ENCODE measurements at regions not wholly inside any gene's neighbourhood (a gene's known extent, or its start where the extent isn't known, plus 50 kb on each side); places are given as distances from the start of the nearest gene placed in this dataset.

- Histone ChIP-seq H3K4me1 (no peaks in the 10 kb centered on the region), H3K36me3 (no peaks in the 10 kb centered on the region), H3K27me3 (replicated peaks in 1 of 7) (peaks cover 0 to 23% (median 5%) of the 10 kb centered on the region in 7 donors), H3K9me3 (no peaks in the 10 kb centered on the region), H3K27ac (no peak overlapping the region), H3K4me3 (no peak overlapping the region)
- 89 to 97% (median 92%) methylated on average over 1 of the region's 1 CpG for WGBS, 5 donors
- intact Hi-C loops (cut with DNase I; ENCODE audit: low total_unique reads), result no loop called here
- no peak for TF ChIP-seq POLR2A (IDR thresholded peaks at IDR 0.05)
- no peak for TF ChIP-seq POLR2AphosphoS5 (IDR thresholded peaks at IDR 0.05)
- no peak for TF ChIP-seq CTCF (IDR thresholded peaks at IDR 0.05 in 8 of 11, conservative IDR thresholded peaks at IDR 0.05 in 3 of 11)
- DNase-seq, result no peak
Measured at GRCh38 chr9:21569721-21570120, 87.6 kb upstream of the IFNE start.

GRCh38 chr9:21570643-21571275 lies 88.6 kb upstream of the IFNE start:
- Histone ChIP-seq H3K27me3 (replicated peaks in 1 of 7) (peaks cover 0 to 23% (median 0%) of the 10 kb centered on the region in 7 donors), H3K4me3 (no peak overlapping the region), H3K36me3 (no peaks in the 10 kb centered on the region), H3K4me1 (no peaks in the 10 kb centered on the region), H3K27ac (no peak overlapping the region), H3K9me3 (no peaks in the 10 kb centered on the region)
- intact Hi-C loops (cut with DNase I; ENCODE audit: low total_unique reads), result no loop called here
- DNase-seq, result no peak
- no peak for TF ChIP-seq POLR2AphosphoS5 (IDR thresholded peaks at IDR 0.05)
- TF ChIP-seq CTCF (IDR thresholded peaks at IDR 0.05 in 8 of 11, conservative IDR thresholded peaks at IDR 0.05 in 3 of 11), result no peak
- WGBS, 5 donors, result 80 to 88% (median 87%) methylated on average over 5 of the region's 5 CpGs

- DNase-seq, result no peak
- H3K4me3 ChIP-seq, result no peak overlapping the region
Measured at GRCh38 chr9:21574261-21574660, 92.1 kb upstream of the IFNE start.

More at GRCh38 chr9:21574261-21574660, 92.1 kb upstream of the IFNE start:
- Histone ChIP-seq H3K4me1 (peaks cover 0 to 24% (median 5%) of the 10 kb centered on the region in 6 donors), H3K36me3 (no peaks in the 10 kb centered on the region), H3K27ac (no peak overlapping the region), H3K27me3 (replicated peaks in 1 of 7) (peaks cover 0 to 11% (median 0%) of the 10 kb centered on the region in 7 donors), H3K9me3 (no peaks in the 10 kb centered on the region)
- 73 to 88% (median 78%) methylated on average over 1 of the region's 1 CpG for WGBS, 5 donors
- intact Hi-C loops (cut with DNase I; ENCODE audit: low total_unique reads), result no loop called here
- no peak for TF ChIP-seq POLR2AphosphoS5 (IDR thresholded peaks at IDR 0.05)
- TF ChIP-seq POLR2A (IDR thresholded peaks at IDR 0.05), result no peak
- TF ChIP-seq CTCF (IDR thresholded peaks at IDR 0.05 in 8 of 11, conservative IDR thresholded peaks at IDR 0.05 in 3 of 11), result no peak
